ENCODE measurements at regions not wholly inside any gene's neighbourhood (a gene's known extent, or its start where the extent isn't known, plus 50 kb on each side); places are given as distances from the start of the nearest gene placed in this dataset.
"Not testable (repeated sequence)": the region's sequence is repeated elsewhere in the genome, so short reads cannot be mapped to it uniquely, and the experiment has no call there.

GRCh38 chr15:32227410-32228114 lies 175.5 kb downstream of the GOLGA8K start:
- TF ChIP-seq POLR2A, CTCF (IDR thresholded peaks at IDR 0.05): not testable (repeated sequence)
